HUES6 (cell line): ENCODE measurements at regions not wholly inside any gene's neighbourhood (a gene's known extent, or its start where the extent isn't known, plus 50 kb on each side); places are given as distances from the start of the nearest gene placed in this dataset.

Experiments used
- H3K27ac ChIP-seq: 2 replicates; pipeline ENCODE4 v1.7.0; 2013; ENCODE audit warnings: low read depth, mild to moderate bottlenecking, low read length, inconsistent platforms
- H3K27me3 ChIP-seq: 2 replicates; pipeline ENCODE4 v1.6.1; 2013; ENCODE audit warnings: low read length; ENCODE audit not compliant: control insufficient read depth, insufficient read depth
- H3K36me3 ChIP-seq: 2 replicates; pipeline ENCODE4 v1.6.1; 2013; ENCODE audit warnings: low read length; ENCODE audit not compliant: control insufficient read depth, insufficient read depth
- H3K4me1 ChIP-seq: 2 replicates; pipeline ENCODE4 v1.6.1; 2013; ENCODE audit warnings: low read length; ENCODE audit not compliant: control insufficient read depth, insufficient read depth
- H3K4me3 ChIP-seq: 2 replicates; pipeline ENCODE4 v1.5.1; 2013; ENCODE audit warnings: low read depth, low read length
- H3K9ac ChIP-seq: one replicate; pipeline ENCODE4 v1.6.1; 2013; ENCODE audit warnings: mild to moderate bottlenecking, low read length
- H3K9me3 ChIP-seq: 2 replicates; pipeline ENCODE4 v1.6.1; 2013; ENCODE audit warnings: low read depth, low read length; ENCODE audit not compliant: control insufficient read depth, insufficient read depth

DNA sequence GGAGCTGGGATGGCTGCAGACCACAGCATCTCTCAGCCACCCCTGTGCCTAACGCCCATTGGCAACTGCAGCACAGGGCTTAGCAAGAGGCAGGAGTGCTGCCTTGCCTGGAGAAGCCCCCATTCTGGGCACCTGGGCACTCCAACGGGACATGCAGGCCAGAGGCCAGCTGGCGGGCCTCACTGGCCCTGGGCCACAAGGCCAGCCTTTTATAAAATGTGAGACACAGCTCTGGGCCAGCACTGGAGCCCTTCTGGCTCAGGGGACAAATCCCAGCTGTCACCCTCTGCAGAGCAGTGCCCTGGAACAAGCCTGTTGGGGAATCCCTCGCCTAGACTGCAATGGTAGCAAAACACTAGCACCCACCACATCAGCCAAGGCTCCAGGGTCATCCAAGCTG is 171.8 kb downstream of the WSCD1 start:
- no peaks in the 10 kb centered on the region for H3K9me3 ChIP-seq
- peaks cover 50% of the 10 kb centered on the region for H3K4me1 ChIP-seq
- H3K36me3 ChIP-seq = no peaks in the 10 kb centered on the region
- H3K9ac ChIP-seq = no peak overlapping the region
- H3K27me3 ChIP-seq = peaks cover 6% of the 10 kb centered on the region; the same call in 1 of the 2 replicates
- no peak overlapping the region for H3K4me3 ChIP-seq
- no peak overlapping the region for H3K27ac ChIP-seq

DNA sequence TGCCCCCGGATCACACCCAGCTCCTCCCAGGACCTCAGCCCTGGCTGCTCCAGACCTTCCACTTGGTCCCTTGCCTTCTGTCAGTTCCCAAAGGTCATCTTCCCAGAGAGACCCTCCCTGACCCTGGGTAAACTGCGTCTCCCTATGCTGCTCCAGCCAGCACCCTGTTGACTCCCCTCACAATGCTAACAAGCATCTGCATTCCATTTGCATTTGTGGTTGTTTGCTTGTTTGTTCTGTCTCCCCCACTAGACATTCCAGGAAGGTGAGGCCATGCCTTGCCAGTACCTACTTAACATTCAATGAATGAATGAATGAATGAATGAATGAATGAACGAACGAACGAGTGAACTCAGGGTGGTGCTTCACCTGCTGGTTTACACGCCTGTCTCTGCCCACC is 171.2 kb downstream of the WSCD1 start:
- no peak overlapping the region for H3K4me3 ChIP-seq
- peaks cover 50% of the 10 kb centered on the region for H3K4me1 ChIP-seq
- H3K36me3 ChIP-seq = no peaks in the 10 kb centered on the region
- no peaks in the 10 kb centered on the region for H3K9me3 ChIP-seq
- no peak overlapping the region for H3K27ac ChIP-seq
- H3K9ac ChIP-seq = no peak overlapping the region
- H3K27me3 ChIP-seq = peaks cover 6% of the 10 kb centered on the region; the same call in 1 of the 2 replicates

DNA sequence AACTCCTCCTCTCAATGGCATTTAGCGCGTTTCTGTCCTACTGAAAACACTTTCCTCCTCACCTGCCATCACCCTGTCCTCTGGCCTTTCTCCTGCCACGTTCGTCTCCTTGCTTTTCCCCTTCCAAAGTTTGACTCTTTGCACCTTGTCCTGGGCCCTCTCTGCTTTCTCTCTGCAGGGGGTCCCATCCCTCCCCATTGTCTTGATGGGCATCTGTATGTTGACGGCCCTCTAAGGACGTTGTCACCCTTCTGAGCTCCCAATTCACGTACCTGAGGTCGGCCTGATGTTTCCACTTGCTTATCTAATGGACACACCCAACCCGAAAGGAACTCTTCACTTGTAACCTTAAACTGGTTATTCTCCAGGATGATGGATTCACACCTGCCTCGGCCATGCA is 170.4 kb downstream of the WSCD1 start:
- Histone ChIP-seq H3K9ac (no peak overlapping the region), H3K9me3 (no peaks in the 10 kb centered on the region), H3K36me3 (no peaks in the 10 kb centered on the region), H3K27ac (no peak overlapping the region), H3K4me1 (peaks cover 50% of the 10 kb centered on the region), H3K27me3 (peaks cover 6% of the 10 kb centered on the region; the same call in 1 of the 2 replicates), H3K4me3 (no peak overlapping the region)

DNA sequence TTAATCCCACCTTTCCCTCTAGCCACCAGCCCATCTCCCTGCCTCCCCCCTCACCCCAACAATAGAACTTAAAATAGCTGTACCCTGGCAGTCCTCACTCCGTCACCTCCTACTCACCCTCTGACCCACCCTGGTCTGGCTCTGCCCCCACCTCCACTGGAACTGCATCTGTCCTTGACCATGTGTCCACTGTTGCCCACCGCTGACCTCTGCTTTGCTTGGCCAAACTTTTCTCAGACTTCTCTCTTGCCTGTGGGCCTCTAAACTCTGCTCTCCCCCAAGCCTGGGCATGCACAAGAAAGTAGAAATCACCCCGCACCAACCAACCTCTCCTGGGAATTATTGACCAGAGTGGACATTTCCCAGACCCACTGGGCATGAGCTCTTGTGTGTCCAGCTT is 169.8 kb downstream of the WSCD1 start:
- H3K27me3 ChIP-seq = peaks cover 6% of the 10 kb centered on the region; the same call in 1 of the 2 replicates

DNA sequence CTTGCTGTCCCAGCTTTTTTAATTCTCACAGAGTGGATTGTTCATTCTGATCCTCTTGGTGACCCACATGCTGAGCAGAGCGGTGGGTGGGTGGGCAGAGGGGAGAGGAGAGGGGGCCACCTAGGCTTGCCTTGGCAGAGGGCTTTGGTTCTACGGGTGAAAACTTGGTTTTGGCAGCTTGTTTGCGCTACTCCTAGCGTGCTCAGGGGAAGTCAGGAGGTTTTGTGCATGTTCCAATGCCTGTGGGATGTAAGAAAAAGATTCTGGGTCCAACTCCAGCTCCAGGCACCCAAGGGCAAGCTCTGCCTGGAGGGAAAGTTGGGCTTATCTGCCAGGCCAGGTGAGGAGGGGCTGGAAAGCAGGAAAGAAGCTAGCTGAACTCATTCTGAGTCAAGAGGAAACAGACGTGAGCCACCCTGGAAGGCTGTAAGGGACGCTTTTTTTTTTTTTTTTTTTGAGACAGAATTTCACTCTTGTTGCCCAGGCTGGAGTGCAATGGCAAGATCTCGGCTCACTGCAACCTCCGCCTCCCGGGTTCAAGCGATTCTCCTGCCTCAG is 169.1 kb downstream of the WSCD1 start:
- Histone ChIP-seq H3K27me3 (peaks cover 6% of the 10 kb centered on the region; the same call in 1 of the 2 replicates), H3K27ac (no peak overlapping the region)

More for the DNA sequence above, 169.8 kb downstream of the WSCD1 start:
- Histone ChIP-seq H3K9me3 (no peaks in the 10 kb centered on the region), H3K4me3 (no peak overlapping the region), H3K36me3 (no peaks in the 10 kb centered on the region), H3K9ac (no peak overlapping the region), H3K27ac (no peak overlapping the region), H3K4me1 (peaks cover 48% of the 10 kb centered on the region)

DNA sequence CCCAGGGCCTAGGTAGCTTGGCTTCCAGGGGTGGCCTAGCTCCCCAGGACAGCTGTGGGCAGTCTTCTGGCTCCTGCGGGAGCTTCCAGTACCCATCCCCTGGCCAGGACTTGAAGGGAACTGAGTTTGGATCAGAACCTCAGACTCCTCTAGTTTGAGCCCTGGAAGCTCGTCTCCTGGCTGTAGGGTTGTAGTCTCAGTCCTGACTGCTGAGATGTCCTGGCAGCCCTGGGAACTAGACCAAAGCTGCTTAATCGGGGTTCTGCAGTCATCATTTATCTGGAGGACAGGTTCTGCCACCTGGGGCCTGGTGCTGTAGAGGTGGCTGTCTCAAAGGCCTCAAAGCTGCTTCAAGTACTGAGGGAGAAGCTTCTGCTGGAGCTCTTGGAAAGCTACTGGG is 163.7 kb downstream of the WSCD1 start:
- Histone ChIP-seq H3K4me3 (no peak overlapping the region), H3K9me3 (no peaks in the 10 kb centered on the region), H3K27me3 (peaks cover under 1% of the 10 kb centered on the region; the same call in 1 of the 2 replicates), H3K4me1 (peaks cover 16% of the 10 kb centered on the region), H3K9ac (no peak overlapping the region), H3K36me3 (no peaks in the 10 kb centered on the region), H3K27ac (no peak overlapping the region)

More for the DNA sequence above, 169.1 kb downstream of the WSCD1 start:
- Histone ChIP-seq H3K4me3 (no peak overlapping the region), H3K4me1 (peaks cover 42% of the 10 kb centered on the region), H3K9me3 (no peaks in the 10 kb centered on the region), H3K36me3 (no peaks in the 10 kb centered on the region), H3K9ac (no peak overlapping the region)

DNA sequence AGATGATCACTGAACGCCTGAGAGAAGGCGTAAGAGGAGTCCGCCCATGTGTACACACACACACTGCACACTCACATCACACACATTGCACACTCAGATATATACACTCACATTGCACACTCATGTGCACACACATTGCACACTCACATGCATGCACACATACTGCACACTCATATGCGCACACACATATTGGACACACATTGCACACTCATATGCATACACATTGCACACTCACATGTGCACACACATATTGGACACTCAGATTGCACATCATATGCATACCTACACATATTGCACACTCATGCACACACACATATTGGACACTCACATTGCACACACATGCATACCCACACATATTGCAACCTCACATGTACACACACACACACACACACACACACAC is 163.2 kb downstream of the WSCD1 start:
- Histone ChIP-seq H3K9me3 (no peaks in the 10 kb centered on the region), H3K4me3 (no peak overlapping the region), H3K36me3 (no peaks in the 10 kb centered on the region), H3K9ac (no peak overlapping the region), H3K4me1 (peaks cover 13% of the 10 kb centered on the region), H3K27ac (no peak overlapping the region), H3K27me3 (no peaks in the 10 kb centered on the region; the same call in 1 of the 2 replicates)

DNA sequence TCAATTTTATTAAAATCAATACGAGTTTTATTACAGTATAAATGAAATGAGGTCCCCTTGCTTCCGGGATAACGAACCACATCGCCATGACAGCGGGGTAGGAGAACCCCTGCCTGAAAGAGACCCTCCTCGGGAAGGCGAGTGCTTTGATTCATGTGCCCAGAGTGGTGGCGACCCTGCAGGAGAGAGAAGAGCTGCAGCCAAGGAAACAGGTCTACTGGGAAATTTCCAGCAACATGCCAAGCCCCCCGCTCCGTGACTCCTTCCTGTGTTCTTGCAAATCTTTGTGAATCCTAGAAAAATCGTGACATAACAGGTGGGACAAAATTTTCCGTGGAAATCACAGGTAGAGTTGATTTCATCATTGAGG is 162.5 kb downstream of the WSCD1 start:
- Histone ChIP-seq H3K4me1 (peaks cover 11% of the 10 kb centered on the region), H3K36me3 (no peaks in the 10 kb centered on the region), H3K4me3 (no peak overlapping the region), H3K27ac (no peak overlapping the region), H3K9ac (no peak overlapping the region), H3K9me3 (no peaks in the 10 kb centered on the region), H3K27me3 (no peaks in the 10 kb centered on the region)

DNA sequence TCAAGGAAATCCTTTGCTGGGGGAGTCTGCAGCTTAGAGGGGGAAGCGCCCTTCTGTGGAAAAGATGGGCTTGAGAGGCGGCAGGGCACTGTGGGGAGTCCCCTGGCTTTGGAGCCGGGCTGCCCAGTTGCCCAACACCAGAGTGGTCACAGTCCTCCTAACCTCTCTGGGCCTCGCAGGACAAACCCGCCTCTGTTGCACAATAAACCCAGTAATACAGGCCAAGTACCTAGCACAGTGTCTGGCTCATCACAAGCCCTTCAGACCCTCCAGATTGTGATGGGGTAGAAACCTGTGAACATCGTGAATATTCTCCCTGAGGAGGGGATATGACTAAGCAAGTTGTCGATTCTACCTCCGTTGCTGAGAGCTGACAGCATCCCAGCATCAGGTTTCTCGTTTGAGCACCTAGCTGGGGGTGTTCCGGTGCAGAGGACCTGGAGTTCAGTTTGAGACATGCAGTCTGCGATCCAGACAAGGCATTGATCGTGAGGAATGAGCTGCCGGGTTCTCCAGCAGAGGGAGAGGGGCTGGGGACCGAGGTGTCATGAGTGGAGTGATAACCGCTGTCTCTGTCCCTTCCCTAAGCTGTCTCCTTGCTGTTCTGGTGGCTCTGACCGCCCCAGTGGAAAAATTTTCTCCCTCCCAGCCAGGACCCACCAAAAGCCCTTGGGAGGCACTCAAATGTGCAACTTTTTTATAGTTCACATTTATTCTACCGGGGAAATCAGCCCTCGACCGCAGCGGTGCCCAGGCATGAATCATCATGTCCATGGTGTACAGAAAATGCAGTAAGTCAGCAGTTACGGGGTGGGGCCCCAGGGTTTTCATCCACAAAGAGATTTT is 161.9 kb downstream of the WSCD1 start:
- no peaks in the 10 kb centered on the region for H3K9me3 ChIP-seq
- H3K9ac ChIP-seq = no peak overlapping the region
- H3K36me3 ChIP-seq = no peaks in the 10 kb centered on the region
- H3K4me3 ChIP-seq = no peak overlapping the region
- H3K27ac ChIP-seq = no peak overlapping the region
- H3K27me3 ChIP-seq = no peaks in the 10 kb centered on the region
- H3K4me1 ChIP-seq = peaks cover 7% of the 10 kb centered on the region; the same call in 1 of the 2 replicates

DNA sequence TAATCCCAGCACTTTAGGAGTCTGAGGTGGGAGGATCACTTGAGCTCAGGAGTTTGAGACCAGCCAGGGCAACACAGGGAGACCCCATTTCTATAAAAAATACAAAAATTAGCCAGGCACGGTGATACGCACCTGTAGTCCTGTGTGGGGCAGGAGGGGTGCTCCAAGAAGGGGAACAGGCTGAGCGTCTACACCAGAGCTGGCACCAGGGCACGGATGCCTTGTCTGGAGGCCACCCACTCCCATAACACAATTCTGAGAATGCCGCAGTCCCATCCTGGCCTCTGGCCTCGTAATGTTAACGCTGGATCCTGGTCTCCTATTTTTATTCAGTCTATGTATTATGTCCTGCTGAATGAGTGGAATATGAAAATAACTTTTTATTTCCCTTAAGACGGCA is 161.3 kb downstream of the WSCD1 start:
- Histone ChIP-seq H3K36me3 (no peaks in the 10 kb centered on the region), H3K4me3 (no peak overlapping the region), H3K27ac (no peak overlapping the region), H3K4me1 (peaks cover 7% of the 10 kb centered on the region; the same call in 1 of the 2 replicates), H3K9ac (no peak overlapping the region), H3K27me3 (no peaks in the 10 kb centered on the region), H3K9me3 (no peaks in the 10 kb centered on the region)

DNA sequence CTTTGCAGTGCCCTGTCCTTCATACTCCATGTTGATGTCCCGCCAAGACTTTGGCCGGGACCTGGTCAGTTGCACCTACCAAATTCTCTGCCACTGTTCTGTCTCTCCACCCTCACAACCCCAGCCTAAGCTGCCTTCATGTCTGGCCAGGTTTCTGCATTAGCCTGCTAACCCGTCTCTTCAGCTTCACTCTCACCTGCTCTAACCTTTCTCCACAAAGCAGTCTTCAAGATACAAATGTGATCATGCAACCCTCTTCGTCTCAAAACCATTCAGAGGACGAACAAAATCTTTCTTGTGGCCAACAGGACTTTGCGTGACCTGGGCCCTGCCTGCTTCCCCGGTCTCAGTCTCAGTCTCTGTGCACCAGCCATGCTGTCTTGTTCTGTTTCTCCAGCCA is 148.2 kb downstream of the WSCD1 start:
- H3K4me1 ChIP-seq = no peaks in the 10 kb centered on the region
- no peak overlapping the region for H3K27ac ChIP-seq
- H3K4me3 ChIP-seq = no peak overlapping the region
- H3K9ac ChIP-seq = no peak overlapping the region
- no peaks in the 10 kb centered on the region for H3K27me3 ChIP-seq
- peaks cover 8% of the 10 kb centered on the region for H3K9me3 ChIP-seq
- no peaks in the 10 kb centered on the region for H3K36me3 ChIP-seq
